HepG2 (cell line): ENCODE measurements at regions not wholly inside any gene's neighbourhood (a gene's known extent, or its start where the extent isn't known, plus 50 kb on each side); places are given as distances from the start of the nearest gene placed in this dataset.

Experiments
- ATAC-seq: fragments of 200-7000 bp; cut with Tn5 transposase; 3 replicates; pipeline ENCODE4 v1.9.1; 2020; ENCODE audit warnings: mild to moderate bottlenecking, moderate library complexity
- BruUV-seq: library from RNA; stranded (reverse); fragments of 400-500 nt; replicated peaks from 2 replicates; lab custom pipeline; 2021; lab: Mats Ljungman, UMichigan
- CTCF ChIA-PET: fragments of 300-600 bp; formaldehyde crosslinking; extraction: SDS; loops from one replicate; lab custom pipeline; 2021; ENCODE audit warnings: low total read pairs, inconsistent platforms, low intra/inter-chr PET ratio; lab: Yijun Ruan, JAX
- POLR2A ChIA-PET: fragments of 350-600 bp; sonication (Branson Sonifier 250); formaldehyde crosslinking; loops from one replicate; lab custom pipeline; 2020; ENCODE audit warnings: antibody characterized with exemption, inconsistent platforms; lab: Yijun Ruan, JAX
- DNase-seq: peaks from one replicate; pipeline ENCODE4 v3.0.0-alpha.2; 2015; ENCODE audit warnings: low spot score
- FAIRE-seq: peaks from 3 replicates; lab custom pipeline; 2011; peaks lifted over from hg19 to GRCh38; lab: Jason Lieb, UNC
- H2AFZ ChIP-seq: one replicate; pipeline ENCODE4 v1.6.1; 2011; ENCODE audit warnings: low read length, inconsistent platforms
- H3K27ac ChIP-seq: fragments of 300-600 bp; 3 replicates; pipeline ENCODE4 v1.8.0; 2011; ENCODE audit warnings: mixed run types, mild to moderate bottlenecking, mixed read lengths, low read length, inconsistent platforms; ENCODE audit not compliant: insufficient read depth; ENCODE audit errors: extremely low read length
- H3K27me3 ChIP-seq, 2 experiments: fragments of 200-600 bp in 1 of 2; 2 replicates in 1 of 2; 3 replicates in 1 of 2; pipeline versions ENCODE4 v1.6.0 to v1.8.0; 2011; ENCODE audit warnings: low read length in 2 of 2, mild to moderate bottlenecking in 2 of 2, moderate library complexity in 2 of 2, inconsistent platforms in 1 of 2; ENCODE audit not compliant: insufficient read depth in 2 of 2, control insufficient read depth in 1 of 2
- H3K36me3 ChIP-seq, 2 experiments: fragments of 200-600 bp in 1 of 2; replicated peaks in 1 of 2; 2 replicates in 1 of 2; 3 replicates in 1 of 2; pipeline versions ENCODE4 v1.5.1 to v1.8.0; 2011; ENCODE audit warnings: low read length in 2 of 2, inconsistent platforms in 1 of 2; ENCODE audit not compliant: insufficient read depth in 2 of 2, control insufficient read depth in 1 of 2
- H3K4me1 ChIP-seq: 2 replicates; pipeline ENCODE4 v1.5.1; 2012; ENCODE audit warnings: low read length, inconsistent platforms; ENCODE audit not compliant: insufficient read depth
- H3K4me2 ChIP-seq: 2 replicates; pipeline ENCODE4 v1.6.0; 2011; ENCODE audit warnings: low read depth, low read length, inconsistent platforms
- H3K4me3 ChIP-seq, 3 experiments: fragments of 200-600 bp in 1 of 3; sonication (generic), shearing (Covaris generic) in 1 of 3; replicated peaks in 1 of 3; 2 replicates each; pipeline ENCODE4 v1.5.1; 2011 to 2016; ENCODE audit warnings: low read length in 3 of 3, inconsistent platforms in 2 of 3, low read depth in 2 of 3, mild to moderate bottlenecking in 2 of 3, control low read depth in 1 of 3, mixed read lengths in 1 of 3; ENCODE audit not compliant: insufficient read depth in 1 of 3
- H3K79me2 ChIP-seq: one replicate; pipeline ENCODE4 v1.6.1; 2011; ENCODE audit warnings: low read length, inconsistent platforms; ENCODE audit not compliant: insufficient read depth
- H3K9ac ChIP-seq: 2 replicates; pipeline ENCODE4 v1.6.0; 2011; ENCODE audit warnings: mild to moderate bottlenecking, low read depth, low read length, inconsistent platforms; ENCODE audit not compliant: insufficient read depth
- H3K9me3 ChIP-seq: 2 replicates; pipeline ENCODE4 v1.5.1; 2012; ENCODE audit warnings: mild to moderate bottlenecking, low read length
- H4K20me1 ChIP-seq: 2 replicates; pipeline ENCODE4 v1.6.0; 2011; ENCODE audit warnings: inconsistent platforms, mild to moderate bottlenecking, low read length, moderate library complexity; ENCODE audit not compliant: insufficient read depth
- HNRNPL ChIP-seq: fragments of 200-400 bp; formaldehyde crosslinking; IDR thresholded peaks from 2 replicates; pipeline ENCODE4 v1.6.1; 2017; ENCODE audit warnings: mild to moderate bottlenecking, low read depth, low read length
- PAF1 ChIP-seq: IDR thresholded peaks from 2 replicates; pipeline ENCODE4 v1.6.1; 2016; ENCODE audit warnings: missing genetic modification reagents, missing compliant biosample characterization
- YEATS4 ChIP-seq: sonication (generic); formaldehyde crosslinking; IDR thresholded peaks from 2 replicates; pipeline ENCODE4 v1.4.0; 2020; ENCODE audit warnings: missing genetic modification reagents, borderline replicate concordance
- ZFP90 ChIP-seq: sonication (generic); formaldehyde crosslinking; IDR thresholded peaks from 2 replicates; pipeline ENCODE4 v1.8.0; 2022; ENCODE audit warnings: missing genetic modification reagents, mild to moderate bottlenecking, inconsistent platforms, borderline replicate concordance
- ZNF768 ChIP-seq: sonication (generic); formaldehyde crosslinking; IDR thresholded peaks from 2 replicates; pipeline ENCODE4 v1.4.0; 2020; ENCODE audit warnings: missing genetic modification reagents
- ZNF839 ChIP-seq: sonication (generic); formaldehyde crosslinking; IDR thresholded peaks from 2 replicates; pipeline ENCODE4 v1.4.0; 2020; ENCODE audit warnings: missing genetic modification reagents, mild to moderate bottlenecking, borderline replicate concordance
- ZNF850 ChIP-seq: sonication (generic); formaldehyde crosslinking; conservative IDR thresholded peaks from 2 replicates; pipeline ENCODE4 v1.9.0; 2021; ENCODE audit warnings: mild to moderate bottlenecking, missing genetic modification reagents
- WGBS: methylation state at CpG from one replicate; pipeline ENCODE4 v1.1.6; 2017; ENCODE audit warnings: low lambda C conversion rate; 5-methylcytosine and 5-hydroxymethylcytosine counted together
- in situ Hi-C: cut with HindIII; loops from 2 replicates; pipeline ENCODE4 v1.10.0; 2017; ENCODE audit warnings: low pct_unique_long_range_greater_than_20kb; ENCODE audit not compliant: extremely low pct_ligation_motif_present
- intact Hi-C: fragments of 100-400 bp; cut with micrococcal nuclease; formaldehyde crosslinking; loops from one replicate; pipeline ENCODE4 v1.10.0; 2022; ENCODE audit not compliant: unreplicated experiment

GRCh38 chr12:124464830-124465229 lies 102.6 kb downstream of the NCOR2 start:
- FAIRE-seq (no peak), DNase-seq (no peak), ATAC-seq (no peak)
- peaks cover 7% of the 10 kb centered on the region; the same call in 1 of the 2 replicates for H4K20me1 ChIP-seq
- intact Hi-C loops: no loop called here
- BruUV-seq: no TSS peak
- ChIA-PET POLR2A (no interaction called here), CTCF (no interaction called here)
- no peaks in the 10 kb centered on the region for H3K4me1 ChIP-seq
- no CpG with 5 or more reads among the region's 4 CpGs for WGBS
- no peaks in the 10 kb centered on the region for H3K27me3 ChIP-seq
- no peak overlapping the region for H3K4me2 ChIP-seq
- in situ Hi-C loops: no loop called here
- H2AFZ ChIP-seq: no peak overlapping the region
- peaks cover 12 to 38% of the 10 kb centered on the region in 2 experiments; a peak in 4 of 5 replicates for H3K36me3 ChIP-seq
- peaks cover 10% of the 10 kb centered on the region; the same call in 1 of the 2 replicates for H3K9me3 ChIP-seq
- no peak overlapping the region for H3K9ac ChIP-seq
- H3K27ac ChIP-seq: no peak overlapping the region
- no peak overlapping the region for H3K4me3 ChIP-seq
- no peaks in the 10 kb centered on the region for H3K79me2 ChIP-seq
- TF ChIP-seq HNRNPL: no peak
- TF ChIP-seq ZFP90 (CRISPR knock-in tag): peak; percentile 99
- TF ChIP-seq ZNF850: no peak
- TF ChIP-seq ZNF839 (CRISPR knock-in tag): no peak
- TF ChIP-seq ZNF768: no peak

DNA sequence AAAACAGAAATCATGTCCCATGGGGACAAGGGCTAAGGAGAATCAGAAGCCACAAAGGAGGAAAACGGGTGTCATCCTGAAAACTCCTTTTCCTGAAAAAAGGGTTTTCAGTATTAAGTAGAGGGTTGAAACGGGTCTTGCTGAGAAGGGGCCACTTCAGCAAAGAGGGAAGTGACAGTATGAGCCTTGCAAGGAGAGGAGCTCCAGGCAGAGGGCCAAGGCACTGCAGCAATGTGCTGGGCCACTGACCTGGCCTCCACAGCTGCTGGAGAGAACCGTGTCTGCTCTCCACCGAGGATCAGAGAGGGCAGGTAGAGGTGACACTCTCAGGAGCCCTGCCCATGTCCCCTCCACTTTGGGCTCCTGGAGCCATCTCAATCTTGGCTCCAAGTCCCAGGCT lies 103.3 kb downstream of the NCOR2 start:
- Histone ChIP-seq H2AFZ (no peak overlapping the region), H3K4me3 (no peak overlapping the region), H3K4me2 (no peak overlapping the region), H3K27me3 (no peaks in the 10 kb centered on the region), H3K79me2 (no peaks in the 10 kb centered on the region), H3K9ac (no peak overlapping the region), H3K9me3 (peaks cover 2% of the 10 kb centered on the region; the same call in 1 of the 2 replicates), H3K36me3 (peaks cover 11 to 35% of the 10 kb centered on the region in 2 experiments; a peak in 4 of 5 replicates), H3K27ac (no peak overlapping the region), H4K20me1 (peaks cover 8% of the 10 kb centered on the region; the same call in 1 of the 2 replicates), H3K4me1 (no peaks in the 10 kb centered on the region)
- in situ Hi-C loops: no loop called here
- no TSS peak for BruUV-seq
- ATAC-seq (no peak), FAIRE-seq (no peak), DNase-seq (no peak)
- 87% methylated on average over 2 of the region's 4 CpGs for WGBS
- POLR2A ChIA-PET: no interaction called here
- no peak for TF ChIP-seq PAF1
- peak; percentile 37; the same call in 1 of the 2 replicates for TF ChIP-seq ZNF768
- no peak for TF ChIP-seq YEATS4 (CRISPR knock-in tag)
- intact Hi-C loops: no loop called here
- CTCF ChIA-PET: no interaction called here
